Stimulated activated CD4-positive, alpha-beta T cell treated with anti-CD3 and anti-CD28 coated beads, Interleukin-2, amount 100 ng/mL, for 24 hours (primary cell): ENCODE measurements at regions not wholly inside any gene's neighbourhood (a gene's known extent, or its start where the extent isn't known, plus 50 kb on each side); places are given as distances from the start of the nearest gene placed in this dataset.
"Not testable (repeated sequence)": the region's sequence is repeated elsewhere in the genome, so short reads cannot be mapped to it uniquely, and the experiment has no call there.

ENCODE experiments used
- DNase-seq, 2 donors: peaks; one replicate each; pipeline ENCODE4 v3.0.0-alpha.2; 2020

- DNase-seq: no peak
Observed at GRCh38 chr12:46884362-46884761, 58.6 kb upstream of the SLC38A4 start.

- no peak for DNase-seq
Observed at GRCh38 chr12:46886541-46887041, 60.8 kb upstream of the SLC38A4 start.

GRCh38 chr12:46887870-46888269 lies 62.1 kb upstream of the SLC38A4 start:
- DNase-seq: no peak

GRCh38 chr12:46888568-46888967 lies 62.8 kb upstream of the SLC38A4 start:
- DNase-seq: no peak

GRCh38 chr12:46891306-46891705 lies 65.5 kb upstream of the SLC38A4 start:
- no peak for DNase-seq

GRCh38 chr12:46892034-46892705 lies 66.4 kb upstream of the SLC38A4 start:
- DNase-seq: no peak

GRCh38 chr12:46892887-46893286 lies 67.1 kb upstream of the SLC38A4 start:
- no peak for DNase-seq

GRCh38 chr12:46893434-46893833 lies 67.6 kb upstream of the SLC38A4 start:
- no peak for DNase-seq

- no peak for DNase-seq
Observed at GRCh38 chr12:46895726-46896125, 69.9 kb upstream of the SLC38A4 start.

- DNase-seq: no peak
Observed at GRCh38 chr12:46896680-46897079, 70.9 kb upstream of the SLC38A4 start.

GRCh38 chr12:46898152-46898931 lies 72.5 kb upstream of the SLC38A4 start:
- no peak for DNase-seq

- DNase-seq: no peak
Observed at GRCh38 chr12:46898989-46899388, 73.2 kb upstream of the SLC38A4 start.

- DNase-seq: no peak
Observed at GRCh38 chr12:46900734-46901463, 75.1 kb upstream of the SLC38A4 start.

- DNase-seq: no peak
Observed at GRCh38 chr12:46901464-46902205, 75.8 kb upstream of the SLC38A4 start.

GRCh38 chr12:46903058-46903457 lies 77.3 kb upstream of the SLC38A4 start:
- no peak for DNase-seq

- DNase-seq: no peak
Observed at GRCh38 chr12:46904406-46905238, 78.8 kb upstream of the SLC38A4 start.

GRCh38 chr12:46905239-46905627 lies 79.4 kb upstream of the SLC38A4 start:
- not testable (repeated sequence) for DNase-seq

GRCh38 chr12:46907791-46908190 lies 82.0 kb upstream of the SLC38A4 start:
- DNase-seq: no peak

- no peak for DNase-seq
Observed at GRCh38 chr12:46908236-46908935, 82.6 kb upstream of the SLC38A4 start.

GRCh38 chr12:46908936-46909635 lies 83.3 kb upstream of the SLC38A4 start:
- no peak for DNase-seq

- no peak for DNase-seq
Observed at GRCh38 chr12:46910830-46911229, 85.0 kb upstream of the SLC38A4 start.
